Right lobe of liver (tissue), 4 donors: ENCODE measurements at regions not wholly inside any gene's neighbourhood (a gene's known extent, or its start where the extent isn't known, plus 50 kb on each side); places are given as distances from the start of the nearest gene placed in this dataset.

Experiments
- CTCF ChIP-seq, 4 donors: fragments of 200-600 bp in 3 of 4; fragments of 450-650 bp in 1 of 4; IDR thresholded peaks; one replicate each; pipeline versions ENCODE4 v1.5.1 to v1.8.0; 2016 to 2022; ENCODE audit warnings: antibody characterized with exemption in 4 of 4, mild to moderate bottlenecking in 2 of 4
- POLR2A ChIP-seq: fragments of 450-650 bp; IDR thresholded peaks from one replicate; pipeline ENCODE4 v1.6.1; 2017; ENCODE audit warnings: antibody characterized with exemption, mild to moderate bottlenecking
- donor health status: DM: no; HTN: no; CAD: no.
- donor health status: DM: no; HTN: no; CAD: no.
- donor health status: DM: no; HTN: yes; CAD: no.

GRCh38 chr2:144161061-144161460 is 358.9 kb downstream of the ZEB2 start:
- TF ChIP-seq POLR2A, result no peak
- TF ChIP-seq CTCF (IDR thresholded peaks at IDR 0.05), result no peak
